NCI-H2029 (cell line): ENCODE measurements at regions not wholly inside any gene's neighbourhood (a gene's known extent, or its start where the extent isn't known, plus 50 kb on each side); places are given as distances from the start of the nearest gene placed in this dataset.

Experiments
- DNase-seq: peaks from one replicate; lab custom pipeline; 2025; lab: John Stamatoyannopoulos, UW

DNA sequence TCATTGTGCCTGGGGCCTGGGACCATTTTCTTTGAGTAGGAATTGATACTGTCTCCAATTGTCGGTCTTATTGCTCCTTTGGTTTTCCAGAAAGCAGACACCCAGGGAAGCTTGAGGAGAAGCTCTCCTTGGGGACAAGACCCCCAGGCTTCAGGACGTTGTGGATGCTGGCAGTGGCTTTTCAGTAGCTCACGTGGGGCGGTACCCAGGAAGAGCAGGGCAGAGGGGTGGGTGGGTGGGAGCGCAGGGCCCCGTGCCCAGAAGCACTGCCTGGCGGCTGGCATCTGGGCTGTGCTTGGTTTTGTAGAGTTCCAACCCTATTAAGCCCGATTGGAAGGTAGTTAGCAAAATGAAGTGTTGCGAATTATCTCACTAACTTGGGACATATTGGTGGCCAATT is 374.2 kb upstream of the IRX1 start:
- no peak for DNase-seq

DNA sequence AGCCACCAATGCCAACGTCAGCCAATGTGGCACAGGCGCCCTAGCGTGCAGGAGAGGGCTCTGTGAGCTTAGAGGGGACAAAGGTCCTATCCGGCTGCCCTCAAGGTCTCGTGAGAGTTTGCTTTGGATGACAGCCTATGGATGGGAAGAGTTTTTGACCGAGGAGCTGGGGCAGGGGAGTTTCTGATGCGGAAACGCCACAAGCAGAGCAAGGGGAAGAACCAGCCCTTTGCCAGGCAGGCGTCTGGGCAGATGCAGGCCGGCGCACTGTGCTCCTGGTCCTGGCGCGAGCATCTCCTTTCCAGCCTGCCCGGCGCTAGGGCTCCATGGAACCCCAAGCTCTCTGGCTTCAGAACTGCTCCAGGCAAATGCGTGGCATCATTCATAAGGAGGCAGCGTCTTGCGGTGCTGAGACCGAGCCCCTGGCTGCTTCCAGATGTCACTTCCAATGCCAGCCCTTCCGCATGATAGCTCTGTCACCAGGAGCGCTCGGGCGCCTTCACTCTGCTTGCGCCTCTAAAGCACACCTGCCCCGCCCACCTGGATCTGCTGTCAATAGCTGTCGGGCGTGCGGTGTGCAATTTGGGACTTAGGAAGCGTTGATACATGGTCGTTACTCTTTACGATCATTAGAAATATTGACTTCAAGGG is 374.9 kb upstream of the IRX1 start:
- DNase-seq: no peak

DNA sequence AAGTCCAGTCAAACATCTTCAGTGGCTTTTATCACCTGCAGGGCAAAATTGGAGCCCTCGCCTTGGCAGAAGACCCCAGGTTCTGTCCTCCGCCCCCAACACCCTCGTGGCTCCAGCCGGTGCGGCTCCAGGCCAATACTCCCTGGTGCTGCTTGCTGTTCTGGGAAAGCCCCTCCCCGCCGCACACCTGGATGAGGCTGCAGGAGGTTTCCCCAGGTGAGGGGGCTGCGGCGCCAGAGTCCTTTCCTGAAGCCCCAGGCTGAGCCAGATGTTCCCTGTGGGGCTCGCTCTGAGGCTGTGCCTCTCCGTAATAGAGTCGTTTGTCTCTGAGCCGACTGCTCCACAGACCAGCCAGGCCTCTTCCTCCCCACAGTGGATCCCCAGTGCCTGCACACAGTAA is 375.4 kb upstream of the IRX1 start:
- no peak for DNase-seq

DNA sequence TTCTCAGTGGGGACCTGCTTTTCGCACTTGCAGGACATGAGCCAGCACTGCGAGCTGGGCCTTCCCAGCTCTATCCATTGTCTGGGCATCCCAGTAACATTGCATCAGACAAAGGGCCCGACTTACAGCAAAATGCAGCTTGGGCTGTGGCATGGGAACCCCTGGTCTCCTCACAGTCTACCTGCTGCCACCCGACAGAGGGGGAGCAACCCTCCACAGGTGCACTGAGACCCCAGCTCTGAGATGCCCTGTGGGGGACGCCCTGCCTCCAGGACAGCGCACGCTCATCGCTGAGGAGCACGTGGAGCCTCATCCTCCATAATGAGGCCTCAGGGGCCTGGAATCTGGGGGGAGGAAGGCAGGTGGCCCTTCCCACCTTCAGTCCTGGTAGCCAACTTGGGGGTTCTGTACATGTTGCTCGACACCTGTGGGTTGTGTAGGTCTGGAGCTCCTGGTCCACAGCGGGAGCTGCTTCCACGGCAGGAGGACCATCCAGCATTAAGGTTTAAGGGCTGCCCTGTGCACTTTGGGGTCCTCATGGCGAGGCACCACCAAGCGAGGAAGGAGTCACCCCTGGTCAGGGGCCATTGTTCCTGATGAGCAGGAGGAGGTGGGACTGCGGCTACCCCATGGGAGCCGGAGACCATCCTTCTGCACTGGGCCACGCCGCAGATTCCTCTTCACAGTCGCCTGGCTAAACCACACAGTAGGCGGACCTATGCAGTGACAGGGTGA is 376.5 kb upstream of the IRX1 start:
- DNase-seq: no peak

DNA sequence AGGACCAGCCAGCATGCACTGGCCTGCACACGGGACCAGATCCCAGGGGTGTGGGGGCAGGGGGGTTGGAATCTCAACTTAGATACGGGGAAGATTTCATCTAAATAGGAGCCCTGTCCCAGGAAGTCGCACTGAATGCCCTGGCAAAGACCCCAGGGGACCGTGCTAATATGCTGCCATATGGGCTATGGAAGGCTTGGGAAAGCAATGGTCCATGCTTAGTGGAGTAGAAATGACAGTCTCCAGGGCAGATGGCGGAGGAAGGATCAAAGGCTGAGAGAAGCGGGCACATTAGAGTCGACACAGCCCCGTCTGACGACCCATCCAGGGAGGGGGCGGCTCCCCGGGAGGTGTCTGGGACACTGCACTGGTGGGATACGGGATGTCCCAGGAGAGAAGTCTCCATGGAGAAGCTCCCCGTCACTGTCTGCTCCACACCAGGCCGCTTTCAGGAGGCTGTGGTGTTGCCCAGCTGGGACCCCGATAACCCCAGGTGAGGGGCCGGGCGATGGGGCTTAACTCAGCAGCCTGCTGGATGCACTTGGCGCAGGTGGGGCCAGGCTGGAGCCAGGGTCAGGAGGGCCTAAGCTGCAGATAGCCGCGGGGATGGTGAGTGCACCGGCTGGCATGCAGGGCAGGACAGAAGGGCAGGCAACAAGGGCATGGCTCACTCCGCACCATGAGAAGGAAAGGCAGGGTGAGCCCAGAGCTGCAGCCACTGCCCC is 377.7 kb upstream of the IRX1 start:
- no peak for DNase-seq

DNA sequence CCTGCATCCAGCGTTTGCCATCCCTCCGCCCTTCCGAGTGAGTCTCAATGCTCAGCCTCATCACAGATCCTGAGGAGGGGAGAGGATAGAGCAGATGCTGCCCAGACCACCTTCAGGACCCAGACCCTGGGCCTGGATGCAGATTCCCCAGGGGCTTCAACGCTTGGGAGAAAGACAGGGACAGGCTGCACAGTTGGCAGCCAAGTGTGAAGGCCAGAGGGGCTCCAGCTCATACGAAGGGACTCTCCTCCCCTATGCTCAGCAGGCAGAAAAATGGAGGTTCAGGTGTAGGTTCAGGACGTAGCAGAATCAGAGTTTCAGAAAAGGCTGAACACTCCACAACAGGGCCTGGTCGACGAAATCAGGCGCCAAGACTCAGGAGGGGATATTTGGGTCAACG is 378.5 kb upstream of the IRX1 start:
- no peak for DNase-seq

DNA sequence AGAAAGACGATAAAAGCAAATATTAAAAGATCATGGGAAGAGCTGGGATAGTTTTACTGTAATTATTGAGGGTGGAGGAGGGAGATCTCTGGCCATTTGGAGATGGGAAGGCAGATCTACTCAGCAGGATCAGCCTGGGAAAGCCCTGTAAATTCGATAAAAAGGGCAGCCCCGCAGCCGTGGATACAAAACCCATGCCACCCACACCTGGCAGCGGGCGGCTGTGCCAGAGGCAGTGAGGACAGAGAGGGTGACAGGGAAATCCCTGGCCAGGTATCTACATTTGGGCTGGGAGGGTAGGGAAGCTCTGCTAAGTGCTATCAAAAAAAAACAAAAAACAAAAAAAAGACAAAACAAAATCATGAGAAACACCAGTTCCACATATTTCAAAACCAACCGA is 379.2 kb upstream of the IRX1 start:
- no peak for DNase-seq

DNA sequence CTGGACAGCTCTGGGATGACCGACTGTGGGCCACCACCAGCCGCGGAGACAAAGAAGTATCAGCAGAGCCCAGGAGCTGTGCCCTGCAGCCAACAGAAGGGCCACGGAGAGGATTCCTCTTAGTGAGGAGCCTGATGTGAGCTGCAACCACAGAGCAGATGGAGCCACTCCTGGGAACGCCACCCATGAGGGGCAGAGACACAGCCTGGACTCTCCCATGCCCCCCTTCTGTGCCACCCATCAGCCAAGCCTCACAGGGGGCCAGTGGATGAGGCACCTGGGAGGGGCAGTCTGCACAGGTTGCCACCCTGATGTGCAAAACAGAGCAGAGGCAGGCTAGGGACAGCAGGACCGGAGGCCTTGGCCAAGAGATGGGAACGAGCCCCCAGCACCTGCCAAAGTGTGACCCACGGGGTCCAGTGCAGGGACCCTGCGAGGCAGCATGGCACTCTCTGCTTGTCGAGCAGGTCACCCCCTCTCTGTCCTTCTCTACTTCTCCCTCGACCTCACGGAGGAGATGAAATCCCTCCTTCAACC is 380.7 kb upstream of the IRX1 start:
- no peak for DNase-seq

DNA sequence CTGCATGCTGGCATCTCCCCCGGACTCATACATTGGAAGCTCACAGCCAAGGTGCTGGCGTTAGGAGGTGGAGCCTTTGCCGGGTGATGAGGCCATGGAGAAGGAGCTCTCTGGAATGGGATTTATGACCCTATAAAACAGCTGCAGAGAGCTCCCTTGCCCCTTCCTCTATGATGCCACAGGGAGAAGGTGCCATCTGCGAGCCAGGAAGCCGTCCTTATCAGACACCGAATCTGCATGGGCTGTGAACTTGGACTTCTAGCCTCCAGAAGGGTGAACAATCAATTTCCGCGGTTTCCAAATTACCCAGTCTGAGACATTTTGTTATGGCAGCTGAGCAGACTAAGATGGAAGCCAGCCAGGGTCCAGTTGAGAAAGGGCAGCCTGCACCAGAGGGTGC is 381.2 kb upstream of the IRX1 start:
- DNase-seq: no peak

DNA sequence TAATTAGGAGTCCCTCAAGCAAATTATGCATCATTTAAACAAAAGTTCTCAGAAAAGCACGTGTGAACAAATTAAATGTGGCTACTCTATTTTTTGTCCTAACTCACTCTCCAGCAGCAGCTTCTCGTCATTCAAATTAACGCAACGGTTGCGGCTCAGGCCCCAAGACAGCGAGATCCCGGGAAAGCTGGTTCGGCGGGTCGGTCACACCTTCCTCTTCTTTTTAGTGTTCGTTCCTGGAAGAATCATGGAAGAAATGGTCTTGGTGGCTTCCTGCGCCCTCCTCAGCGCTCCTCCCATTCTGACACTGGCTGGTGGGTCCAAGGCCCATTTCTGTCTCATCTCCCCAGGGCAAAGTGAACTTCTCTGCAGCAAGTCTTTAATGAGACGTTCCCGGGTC is 382.8 kb upstream of the IRX1 start:
- no peak for DNase-seq

DNA sequence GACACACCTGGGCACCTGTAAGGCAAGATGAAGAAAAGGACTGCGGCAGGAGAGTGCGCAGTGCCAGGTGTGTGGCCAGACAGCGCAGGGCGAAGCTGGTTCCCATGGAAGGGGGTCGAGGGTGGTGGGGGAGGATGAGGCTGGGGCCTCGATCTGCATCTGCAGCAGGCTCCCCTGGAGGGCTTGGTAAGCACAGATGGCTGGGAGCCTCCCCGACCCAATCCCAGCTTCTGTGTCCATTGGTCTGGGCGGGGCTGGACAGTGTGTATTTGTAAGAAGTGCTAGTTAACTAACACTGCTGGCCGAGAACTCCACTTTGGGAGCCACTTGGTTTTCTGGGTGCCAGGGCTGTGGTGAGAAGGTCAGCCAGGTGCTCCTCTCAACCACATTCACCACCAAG is 385.1 kb upstream of the IRX1 start:
- no peak for DNase-seq

DNA sequence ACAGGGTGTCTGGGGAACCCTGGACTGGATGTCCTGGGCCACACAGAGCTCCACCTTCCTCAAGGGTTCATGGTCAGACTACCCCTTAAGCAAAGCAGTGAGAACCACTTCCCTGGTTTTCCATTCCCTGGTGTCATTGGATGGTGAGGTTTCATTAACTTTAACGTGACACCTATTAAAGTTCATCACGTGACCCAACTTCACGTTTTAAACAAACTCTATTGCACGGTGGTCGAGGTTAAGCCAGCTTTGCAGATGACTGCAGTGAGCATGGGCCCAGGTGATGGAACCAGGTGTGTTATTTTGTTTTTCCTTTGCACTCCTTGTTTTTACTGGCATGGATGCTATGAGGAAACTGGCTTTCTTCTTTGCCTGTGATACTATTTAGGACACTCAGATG is 385.7 kb upstream of the IRX1 start:
- DNase-seq: no peak

DNA sequence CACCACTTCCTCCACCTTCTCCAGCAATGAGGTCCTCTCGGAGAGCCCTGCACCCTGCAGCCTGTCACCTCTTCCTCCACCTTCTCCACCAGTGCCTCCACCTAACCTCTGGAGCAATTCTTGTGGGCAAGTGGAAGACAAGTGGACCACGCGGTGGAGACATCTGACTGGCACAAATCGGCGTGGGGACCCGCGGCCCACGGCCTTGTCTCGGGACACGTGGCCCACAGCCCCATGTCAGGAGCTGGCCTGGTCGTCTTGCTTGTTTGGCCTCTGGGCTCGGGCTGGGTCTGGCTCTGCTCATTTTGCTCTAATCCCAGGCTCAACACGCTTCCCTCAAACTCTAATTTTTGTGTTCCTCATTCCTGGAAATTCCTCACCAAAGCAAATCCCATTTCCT is 393.1 kb upstream of the IRX1 start:
- no peak for DNase-seq

DNA sequence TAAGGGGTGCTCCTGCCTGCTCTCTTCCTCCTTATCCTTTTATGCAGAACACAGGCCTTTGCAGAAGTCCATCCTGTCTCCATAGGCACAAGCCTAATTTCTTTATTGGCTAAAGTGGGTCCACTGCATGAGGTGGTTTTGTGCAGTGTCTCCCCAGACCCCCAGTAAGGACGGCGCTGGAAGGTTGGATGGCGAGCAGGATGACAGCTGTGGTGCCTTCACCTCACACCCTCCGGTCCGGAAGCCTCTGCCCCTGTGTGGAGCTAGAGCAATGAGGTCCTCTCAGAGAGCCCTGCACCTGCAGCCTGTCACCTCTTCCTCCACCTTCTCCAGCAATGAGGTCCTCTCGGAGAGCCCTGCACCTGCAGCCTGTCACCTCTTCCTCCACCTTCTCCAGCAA is 393.7 kb upstream of the IRX1 start:
- no peak for DNase-seq

DNA sequence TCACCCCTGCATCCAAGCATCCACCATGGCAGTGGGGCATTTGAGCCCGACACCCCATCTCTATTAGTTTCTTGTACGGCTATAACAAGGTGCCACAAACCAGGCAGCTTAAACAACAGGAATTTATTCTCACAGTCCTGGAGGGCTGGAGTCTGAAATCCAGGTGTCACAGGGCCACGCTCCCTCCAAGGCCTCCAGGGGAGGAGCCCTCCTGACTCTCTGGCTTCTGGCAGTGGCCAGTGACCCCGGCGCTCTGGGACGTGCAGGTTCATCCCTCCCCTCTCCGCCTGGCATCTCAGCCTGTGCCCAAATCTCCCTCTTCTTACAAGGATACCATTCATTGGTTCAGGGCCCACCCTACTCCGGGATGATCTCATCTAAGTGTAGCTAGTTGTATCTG is 394.5 kb upstream of the IRX1 start:
- DNase-seq: no peak

DNA sequence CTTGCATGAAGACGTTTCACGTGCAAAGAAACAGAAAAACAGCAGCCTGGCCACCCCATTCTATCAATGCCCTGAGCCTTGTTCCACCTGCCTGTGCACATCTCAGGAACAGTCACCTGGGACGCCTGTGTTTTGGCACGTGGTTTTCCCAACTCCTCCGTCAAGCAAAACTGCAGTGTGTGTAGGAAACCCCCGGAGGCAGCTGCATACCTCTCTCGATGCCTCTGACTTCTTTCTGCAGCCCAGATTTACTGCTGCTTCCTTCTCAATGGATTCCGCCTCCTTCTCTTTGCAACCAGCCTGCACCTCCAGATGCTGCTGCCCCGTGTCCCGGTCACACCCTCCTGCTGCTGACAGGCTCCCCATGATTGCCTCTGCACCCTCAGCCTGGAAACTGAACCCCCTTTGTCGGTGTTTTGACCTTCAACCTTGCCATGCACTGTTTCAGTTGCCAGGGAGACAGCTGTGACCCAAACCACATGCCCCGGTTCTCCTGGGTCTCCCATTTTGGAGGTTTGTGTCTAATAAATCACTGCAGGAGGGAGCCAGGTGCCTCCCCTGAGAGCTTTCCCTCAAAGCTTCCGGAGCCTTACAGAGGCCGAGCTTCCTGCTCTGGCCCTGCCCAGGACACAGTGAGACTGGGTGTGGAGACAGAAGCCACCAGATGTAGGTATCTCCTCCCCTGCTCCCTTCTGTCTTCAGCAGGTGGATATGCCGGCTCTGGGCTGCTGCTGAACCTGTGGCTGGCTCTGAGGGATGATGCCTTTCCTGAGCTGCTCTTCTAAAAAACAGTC is 395.5 kb upstream of the IRX1 start:
- DNase-seq: no peak

DNA sequence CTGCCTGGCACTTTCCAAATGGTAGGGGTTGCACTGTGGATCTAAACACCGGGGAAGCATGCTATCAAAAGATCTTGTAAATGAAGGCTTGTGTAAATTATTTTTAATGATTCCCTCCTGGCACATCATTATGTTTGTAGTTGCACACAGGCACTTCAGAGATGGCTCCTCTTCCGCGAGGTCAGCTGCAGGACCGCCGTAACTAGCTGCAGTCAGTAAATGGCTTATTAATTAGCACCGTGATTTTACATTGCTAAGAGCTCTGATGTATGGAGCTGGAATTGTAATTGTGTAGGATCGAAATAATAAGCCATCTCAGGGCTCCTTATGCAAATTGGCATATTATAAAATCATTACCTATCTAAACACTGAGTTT is 397.6 kb upstream of the IRX1 start:
- no peak for DNase-seq

DNA sequence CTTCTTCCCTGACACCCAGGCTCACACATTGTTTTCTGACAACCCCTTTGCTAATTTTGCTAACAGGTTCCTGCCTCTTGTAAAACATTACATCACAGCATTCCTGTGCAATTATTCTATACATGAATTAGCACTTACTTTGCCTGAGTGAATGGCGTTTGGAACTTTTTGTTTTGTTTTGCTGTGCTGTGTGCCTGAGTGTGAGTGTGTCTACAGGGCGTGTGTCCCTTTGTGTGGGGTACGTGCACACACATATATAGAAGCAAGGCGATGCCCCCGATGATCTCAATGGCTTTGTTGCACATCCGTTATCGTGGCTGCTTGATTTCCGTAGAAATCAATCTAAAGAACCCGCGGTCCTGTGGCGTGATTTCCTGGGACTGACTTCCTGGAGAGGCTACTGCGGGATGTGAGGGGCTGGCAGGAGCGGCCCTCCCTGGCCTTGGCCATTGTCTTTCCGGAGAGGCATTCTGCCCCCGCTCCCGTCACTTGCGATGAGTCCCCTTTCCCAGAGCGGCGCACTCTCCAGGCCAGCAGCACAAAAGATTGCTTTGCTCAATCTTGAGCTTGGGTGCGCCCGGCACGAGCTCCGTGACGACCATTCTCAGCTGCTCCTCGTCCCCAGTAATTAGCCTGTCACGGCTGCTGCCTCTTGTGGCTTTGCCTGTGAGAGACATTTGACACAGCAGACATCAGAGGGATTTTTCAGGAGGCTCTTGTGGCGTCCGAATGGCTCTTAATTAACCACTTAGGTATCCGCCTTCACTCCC is 398.1 kb upstream of the IRX1 start:
- DNase-seq: peak; percentile 78

DNA sequence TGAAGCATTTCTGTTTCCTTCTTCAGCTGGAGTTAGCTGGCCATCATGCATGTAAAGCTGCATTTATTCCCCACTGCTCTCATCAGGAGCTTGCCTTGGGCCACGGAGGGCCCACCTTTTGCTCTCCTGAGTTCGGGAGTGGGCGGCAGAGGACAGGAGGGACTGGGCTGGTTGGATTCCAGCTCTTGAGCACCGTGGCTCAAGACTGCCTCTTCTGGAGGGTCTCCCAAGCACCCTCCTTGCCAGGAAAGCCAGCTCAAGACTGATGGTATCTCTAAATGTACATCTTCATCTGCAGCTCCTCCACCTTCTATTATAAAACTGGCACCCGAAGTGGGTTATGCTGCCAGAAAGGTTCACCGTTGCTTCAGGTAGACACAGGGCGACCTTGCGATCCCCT is 399.6 kb upstream of the IRX1 start:
- DNase-seq: no peak

DNA sequence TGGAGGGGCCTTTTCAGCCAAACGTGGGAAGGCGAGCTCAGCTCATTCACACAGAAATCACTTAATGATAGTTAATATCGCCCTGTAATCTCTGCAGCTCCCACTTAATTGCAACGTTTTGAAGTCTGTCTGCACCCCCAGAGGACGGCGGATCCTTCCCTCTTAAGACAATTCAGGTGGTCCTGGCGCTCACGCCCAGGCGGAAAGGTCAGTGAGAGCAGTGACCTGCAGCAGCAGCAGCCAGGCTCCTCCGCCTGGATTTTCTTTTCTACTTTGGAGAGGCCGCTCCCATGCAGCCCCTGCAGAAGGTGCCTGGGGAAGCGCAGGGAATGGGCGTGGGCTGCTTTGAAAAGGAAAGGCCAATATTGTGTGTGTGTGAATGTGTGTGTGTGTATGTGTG is 400.9 kb upstream of the IRX1 start:
- no peak for DNase-seq

DNA sequence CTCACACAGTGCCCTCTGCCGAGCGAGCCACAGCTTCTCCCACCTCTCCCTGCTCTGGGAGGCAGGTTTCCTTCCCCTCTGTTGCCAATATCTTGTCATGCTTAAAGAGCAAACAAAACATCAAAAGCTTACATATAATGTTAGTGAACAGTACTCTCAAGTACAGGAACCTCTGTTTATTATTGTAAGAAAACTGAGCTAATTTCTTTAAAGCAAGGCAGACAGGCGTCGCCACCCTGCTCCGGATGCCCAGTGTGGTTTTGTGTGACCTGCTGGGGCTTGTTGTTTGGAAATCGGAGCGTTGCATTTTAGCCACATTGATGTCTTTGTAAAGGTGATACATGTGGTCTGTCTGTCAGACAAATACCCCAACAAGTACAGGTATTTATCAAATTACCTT is 401.4 kb upstream of the IRX1 start:
- DNase-seq: no peak

DNA sequence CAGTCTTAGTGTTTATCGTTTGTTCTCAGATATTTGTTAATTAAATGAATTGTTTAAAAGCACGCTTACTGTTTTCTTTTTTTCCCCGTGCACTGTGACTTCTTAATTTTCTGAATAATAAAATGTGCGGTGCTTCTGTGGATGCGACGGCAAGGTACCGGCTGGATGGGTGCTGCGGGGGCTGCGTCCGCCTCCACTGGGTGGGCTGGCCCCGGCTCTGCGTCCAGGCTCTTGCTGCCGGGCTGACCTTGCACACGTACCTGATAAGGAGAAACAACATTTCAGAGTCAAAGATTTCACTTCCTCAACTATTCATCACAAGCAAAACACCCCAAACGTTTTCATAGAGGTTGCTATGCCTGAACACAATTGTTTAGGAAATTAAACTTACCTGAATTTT is 404.0 kb upstream of the IRX1 start:
- no peak for DNase-seq
